ENCODE measurements at regions not wholly inside any gene's neighbourhood (a gene's known extent, or its start where the extent isn't known, plus 50 kb on each side); places are given as distances from the start of the nearest gene placed in this dataset.

- intact Hi-C loops (cut with DNase I) = no loop called here
- ATAC-seq (ENCODE audit: low FRiP score) (no peak), DNase-seq (no peak)
- no peak overlapping the region for H3K4me3 ChIP-seq (ENCODE audit: low read length in 2 of 2)
- H3K36me3 ChIP-seq (ENCODE audit: control insufficient read depth in 1 of 2, insufficient read depth in 2 of 2, low read length in 1 of 2) = no peaks in the 10 kb centered on the region
- no peak overlapping the region for H3K27ac ChIP-seq (ENCODE audit: low read depth in 1 of 2, low read length in 2 of 2)
- WGBS, 2 donors = 27 to 32% methylated on average over 8 of the region's 8 CpGs
- H3K27me3 ChIP-seq (ENCODE audit: control insufficient read depth in 1 of 2, insufficient read depth in 2 of 2, low read length in 1 of 2) = no peaks in the 10 kb centered on the region
- H3K9me3 ChIP-seq (ENCODE audit: control insufficient read depth, low read length) = peaks cover 1% of the 10 kb centered on the region
- H3K4me1 ChIP-seq (ENCODE audit: control insufficient read depth in 1 of 2, insufficient read depth in 2 of 2, low read length in 2 of 2) = no peaks in the 10 kb centered on the region
Measured at GRCh38 chr3:191627064-191627463, 166.1 kb downstream of the PYDC2 start.

GRCh38 chr3:191628571-191628970 is 167.6 kb downstream of the PYDC2 start:
- intact Hi-C loops (cut with DNase I) = no loop called here
- DNase-seq = no peak
- Histone ChIP-seq H3K27me3 (ENCODE audit: control insufficient read depth in 1 of 2, insufficient read depth in 2 of 2, low read length in 1 of 2) (no peaks in the 10 kb centered on the region), H3K4me1 (ENCODE audit: control insufficient read depth in 1 of 2, insufficient read depth in 2 of 2, low read length in 2 of 2) (no peaks in the 10 kb centered on the region), H3K9me3 (ENCODE audit: control insufficient read depth, low read length) (peaks cover 1% of the 10 kb centered on the region), H3K27ac (ENCODE audit: low read depth in 1 of 2, low read length in 2 of 2) (no peak overlapping the region), H3K36me3 (ENCODE audit: control insufficient read depth in 1 of 2, insufficient read depth in 2 of 2, low read length in 1 of 2) (no peaks in the 10 kb centered on the region), H3K4me3 (ENCODE audit: low read length in 2 of 2) (no peak overlapping the region)
- ATAC-seq (ENCODE audit: low FRiP score) = no peak
- WGBS, 2 donors = 57 to 64% methylated on average over 2 of the region's 2 CpGs

GRCh38 chr3:191631496-191631895 is 170.5 kb downstream of the PYDC2 start:
- no peaks in the 10 kb centered on the region for H3K36me3 ChIP-seq (ENCODE audit: control insufficient read depth in 1 of 2, insufficient read depth in 2 of 2, low read length in 1 of 2)
- 84% methylated on average over 3 of the region's 3 CpGs for WGBS, 2 donors
- ATAC-seq (ENCODE audit: low FRiP score) (no peak), DNase-seq (no peak)
- intact Hi-C loops (cut with DNase I) = no loop called here
- no peak overlapping the region for H3K4me3 ChIP-seq (ENCODE audit: low read length in 2 of 2)
- H3K27me3 ChIP-seq (ENCODE audit: control insufficient read depth in 1 of 2, insufficient read depth in 2 of 2, low read length in 1 of 2) = no peaks in the 10 kb centered on the region
- H3K9me3 ChIP-seq (ENCODE audit: control insufficient read depth, low read length) = no peaks in the 10 kb centered on the region
- no peak overlapping the region for H3K27ac ChIP-seq (ENCODE audit: low read depth in 1 of 2, low read length in 2 of 2)
- no peaks in the 10 kb centered on the region for H3K4me1 ChIP-seq (ENCODE audit: control insufficient read depth in 1 of 2, insufficient read depth in 2 of 2, low read length in 2 of 2)

GRCh38 chr3:191634902-191635301 is 173.9 kb downstream of the PYDC2 start:
- Histone ChIP-seq H3K36me3 (ENCODE audit: control insufficient read depth in 1 of 2, insufficient read depth in 2 of 2, low read length in 1 of 2) (no peaks in the 10 kb centered on the region), H3K27ac (ENCODE audit: low read depth in 1 of 2, low read length in 2 of 2) (no peak overlapping the region), H3K27me3 (ENCODE audit: control insufficient read depth in 1 of 2, insufficient read depth in 2 of 2, low read length in 1 of 2) (no peaks in the 10 kb centered on the region), H3K4me1 (ENCODE audit: control insufficient read depth in 1 of 2, insufficient read depth in 2 of 2, low read length in 2 of 2) (no peaks in the 10 kb centered on the region), H3K9me3 (ENCODE audit: control insufficient read depth, low read length) (no peaks in the 10 kb centered on the region), H3K4me3 (ENCODE audit: low read length in 2 of 2) (no peak overlapping the region)
- intact Hi-C loops (cut with DNase I) = no loop called here
- ATAC-seq (ENCODE audit: low FRiP score) (no peak), DNase-seq (no peak)
- 42 to 51% methylated on average over 1 of the region's 1 CpG for WGBS, 2 donors

- Histone ChIP-seq H3K27ac (ENCODE audit: low read depth in 1 of 2, low read length in 2 of 2) (no peak overlapping the region), H3K4me1 (ENCODE audit: control insufficient read depth in 1 of 2, insufficient read depth in 2 of 2, low read length in 2 of 2) (no peaks in the 10 kb centered on the region), H3K4me3 (ENCODE audit: low read length in 2 of 2) (no peak overlapping the region), H3K9me3 (ENCODE audit: control insufficient read depth, low read length) (no peaks in the 10 kb centered on the region), H3K36me3 (ENCODE audit: control insufficient read depth in 1 of 2, insufficient read depth in 2 of 2, low read length in 1 of 2) (no peaks in the 10 kb centered on the region), H3K27me3 (ENCODE audit: control insufficient read depth in 1 of 2, insufficient read depth in 2 of 2, low read length in 1 of 2) (no peaks in the 10 kb centered on the region)
- ATAC-seq (ENCODE audit: low FRiP score) (no peak), DNase-seq (no peak)
- intact Hi-C loops (cut with DNase I) = no loop called here
Measured at GRCh38 chr3:191637611-191638010, 176.6 kb downstream of the PYDC2 start.

- no peak overlapping the region for H3K4me3 ChIP-seq (ENCODE audit: low read length in 2 of 2)
- H3K36me3 ChIP-seq (ENCODE audit: control insufficient read depth in 1 of 2, insufficient read depth in 2 of 2, low read length in 1 of 2) = no peaks in the 10 kb centered on the region
- DNase-seq (no peak), ATAC-seq (ENCODE audit: low FRiP score) (peak; percentile 52)
- H3K27ac ChIP-seq (ENCODE audit: low read depth in 1 of 2, low read length in 2 of 2) = no peak overlapping the region
- no peaks in the 10 kb centered on the region for H3K4me1 ChIP-seq (ENCODE audit: control insufficient read depth in 1 of 2, insufficient read depth in 2 of 2, low read length in 2 of 2)
- 81 to 89% methylated on average over 3 of the region's 3 CpGs for WGBS, 2 donors
- H3K9me3 ChIP-seq (ENCODE audit: control insufficient read depth, low read length) = no peaks in the 10 kb centered on the region
- no peaks in the 10 kb centered on the region for H3K27me3 ChIP-seq (ENCODE audit: control insufficient read depth in 1 of 2, insufficient read depth in 2 of 2, low read length in 1 of 2)
- intact Hi-C loops (cut with DNase I) = no loop called here
Measured at GRCh38 chr3:191641789-191642188, 180.8 kb downstream of the PYDC2 start.

- H3K4me1 ChIP-seq (ENCODE audit: control insufficient read depth in 1 of 2, insufficient read depth in 2 of 2, low read length in 2 of 2) = no peaks in the 10 kb centered on the region
- intact Hi-C loops (cut with DNase I) = no loop called here
- H3K36me3 ChIP-seq (ENCODE audit: control insufficient read depth in 1 of 2, insufficient read depth in 2 of 2, low read length in 1 of 2) = no peaks in the 10 kb centered on the region
- no peak for DNase-seq
- H3K4me3 ChIP-seq (ENCODE audit: low read length in 2 of 2) = no peak overlapping the region
- no peaks in the 10 kb centered on the region for H3K27me3 ChIP-seq (ENCODE audit: control insufficient read depth in 1 of 2, insufficient read depth in 2 of 2, low read length in 1 of 2)
- H3K9me3 ChIP-seq (ENCODE audit: control insufficient read depth, low read length) = no peaks in the 10 kb centered on the region
- 95 to 100% methylated on average over 2 of the region's 2 CpGs for WGBS, 2 donors
- no peak overlapping the region for H3K27ac ChIP-seq (ENCODE audit: low read depth in 1 of 2, low read length in 2 of 2)
- ATAC-seq (ENCODE audit: low FRiP score) = no peak
Measured at GRCh38 chr3:191644291-191644690, 183.3 kb downstream of the PYDC2 start.

GRCh38 chr3:191646242-191646641 is 185.3 kb downstream of the PYDC2 start:
- 89 to 91% methylated on average over 4 of the region's 4 CpGs for WGBS, 2 donors
- Histone ChIP-seq H3K27ac (ENCODE audit: low read depth in 1 of 2, low read length in 2 of 2) (no peak overlapping the region), H3K4me3 (ENCODE audit: low read length in 2 of 2) (no peak overlapping the region), H3K36me3 (ENCODE audit: control insufficient read depth in 1 of 2, insufficient read depth in 2 of 2, low read length in 1 of 2) (no peaks in the 10 kb centered on the region), H3K27me3 (ENCODE audit: control insufficient read depth in 1 of 2, insufficient read depth in 2 of 2, low read length in 1 of 2) (no peaks in the 10 kb centered on the region), H3K4me1 (ENCODE audit: control insufficient read depth in 1 of 2, insufficient read depth in 2 of 2, low read length in 2 of 2) (no peaks in the 10 kb centered on the region), H3K9me3 (ENCODE audit: control insufficient read depth, low read length) (no peaks in the 10 kb centered on the region)
- DNase-seq = no peak
- intact Hi-C loops (cut with DNase I) = no loop called here
- no peak for ATAC-seq (ENCODE audit: low FRiP score)

GRCh38 chr3:191648787-191649186 is 187.8 kb downstream of the PYDC2 start:
- intact Hi-C loops (cut with DNase I) = no loop called here
- no peak for DNase-seq
- Histone ChIP-seq H3K27ac (ENCODE audit: low read depth in 1 of 2, low read length in 2 of 2) (no peak overlapping the region), H3K4me3 (ENCODE audit: low read length in 2 of 2) (no peak overlapping the region), H3K9me3 (ENCODE audit: control insufficient read depth, low read length) (no peaks in the 10 kb centered on the region), H3K36me3 (ENCODE audit: control insufficient read depth in 1 of 2, insufficient read depth in 2 of 2, low read length in 1 of 2) (no peaks in the 10 kb centered on the region), H3K27me3 (ENCODE audit: control insufficient read depth in 1 of 2, insufficient read depth in 2 of 2, low read length in 1 of 2) (no peaks in the 10 kb centered on the region), H3K4me1 (ENCODE audit: control insufficient read depth in 1 of 2, insufficient read depth in 2 of 2, low read length in 2 of 2) (no peaks in the 10 kb centered on the region)
- no peak for ATAC-seq (ENCODE audit: low FRiP score)

All from aorta (tissue), 5 donors.